ENCODE measurements at regions not wholly inside any gene's neighbourhood (a gene's known extent, or its start where the extent isn't known, plus 50 kb on each side); places are given as distances from the start of the nearest gene placed in this dataset.
"Not testable (repeated sequence)": the region's sequence is repeated elsewhere in the genome, so short reads cannot be mapped to it uniquely, and the experiment has no call there.

DNA sequence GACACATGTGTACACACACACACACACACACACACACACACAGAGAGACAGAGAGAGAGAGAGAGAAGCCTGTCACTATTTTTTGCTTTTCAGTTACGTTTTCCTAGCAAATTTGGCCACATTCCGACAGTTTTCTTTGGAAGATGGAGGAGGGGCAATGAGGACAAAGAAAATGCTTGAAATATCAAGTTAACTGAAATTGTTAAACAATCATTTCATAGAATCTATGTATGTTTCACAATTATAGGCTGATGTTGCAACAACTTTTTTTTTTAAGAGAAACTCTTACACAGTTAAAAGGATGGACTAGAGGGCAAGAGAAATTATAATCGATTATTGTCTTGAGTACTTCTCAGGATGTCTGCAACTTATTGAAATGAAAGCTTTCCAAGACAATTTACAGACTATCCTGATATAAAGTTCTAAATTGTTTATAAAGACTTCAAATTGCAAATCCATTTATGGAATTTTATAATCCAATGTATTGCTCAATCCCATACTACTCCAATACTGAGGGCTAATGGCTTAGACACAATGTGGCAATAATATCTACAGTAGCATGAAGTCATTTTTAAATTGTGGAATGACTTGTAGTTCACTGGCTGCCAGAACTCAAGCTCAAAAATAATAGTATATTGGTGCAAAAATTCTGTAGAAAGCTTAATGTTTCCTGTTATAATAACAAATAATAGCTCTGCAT lies 647.0 kb upstream of the PCDH7 start:
- Mint-ChIP-seq H3K4me3 (no peak overlapping the region), H3K27ac (no peak overlapping the region), H3K27me3 (no peaks in the 10 kb centered on the region), H3K4me1 (no peaks in the 10 kb centered on the region), H3K9me3 (ENCODE audit: insufficient read depth) (peaks cover 15% of the 10 kb centered on the region)
- TF ChIP-seq, protein P1, sequence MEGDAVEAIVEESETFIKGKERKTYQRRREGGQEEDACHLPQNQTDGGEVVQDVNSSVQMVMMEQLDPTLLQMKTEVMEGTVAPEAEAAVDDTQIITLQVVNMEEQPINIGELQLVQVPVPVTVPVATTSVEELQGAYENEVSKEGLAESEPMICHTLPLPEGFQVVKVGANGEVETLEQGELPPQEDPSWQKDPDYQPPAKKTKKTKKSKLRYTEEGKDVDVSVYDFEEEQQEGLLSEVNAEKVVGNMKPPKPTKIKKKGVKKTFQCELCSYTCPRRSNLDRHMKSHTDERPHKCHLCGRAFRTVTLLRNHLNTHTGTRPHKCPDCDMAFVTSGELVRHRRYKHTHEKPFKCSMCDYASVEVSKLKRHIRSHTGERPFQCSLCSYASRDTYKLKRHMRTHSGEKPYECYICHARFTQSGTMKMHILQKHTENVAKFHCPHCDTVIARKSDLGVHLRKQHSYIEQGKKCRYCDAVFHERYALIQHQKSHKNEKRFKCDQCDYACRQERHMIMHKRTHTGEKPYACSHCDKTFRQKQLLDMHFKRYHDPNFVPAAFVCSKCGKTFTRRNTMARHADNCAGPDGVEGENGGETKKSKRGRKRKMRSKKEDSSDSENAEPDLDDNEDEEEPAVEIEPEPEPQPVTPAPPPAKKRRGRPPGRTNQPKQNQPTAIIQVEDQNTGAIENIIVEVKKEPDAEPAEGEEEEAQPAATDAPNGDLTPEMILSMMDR (IDR thresholded peaks at IDR 0.05) = no peak
- TF ChIP-seq EZH2 (IDR thresholded peaks at IDR 0.05; ENCODE audit: borderline replicate concordance, insufficient read depth, low read depth, low read length, poor library complexity, severe bottlenecking) = no peak
- H3K4me3 ChIP-seq (ENCODE audit: control extremely low read depth in 1 of 5, extremely low read depth in 1 of 5, insufficient read depth in 1 of 5, low read depth in 2 of 5, low read length in 4 of 5) = no peak overlapping the region
- no peak overlapping the region for H3K27ac ChIP-seq (ENCODE audit: low read length in 2 of 2)
- no peaks in the 10 kb centered on the region for H3K36me3 ChIP-seq (replicated peaks in 1 of 2; ENCODE audit: control extremely low read depth in 1 of 2, control insufficient read depth in 1 of 2, extremely low read depth in 1 of 2, insufficient read depth in 2 of 2, low read length in 1 of 2)
- no peak for DNase-seq
- POLR2A ChIA-PET = no interaction called here
- no peaks in the 10 kb centered on the region for H3K9me3 ChIP-seq (ENCODE audit: control extremely low read depth in 1 of 3, control insufficient read depth in 2 of 3, insufficient read depth in 1 of 3, low read length in 2 of 3)
- intact Hi-C loops (cut with micrococcal nuclease) = no loop called here
- no CpG with 5 or more reads among the region's 3 CpGs for WGBS (ENCODE audit: insufficient coverage)
- H3K4me2 ChIP-seq (replicated peaks; ENCODE audit: low read depth, low read length, poor library complexity, severe bottlenecking) = no peak overlapping the region
- no peaks in the 10 kb centered on the region for H3K79me2 ChIP-seq (ENCODE audit: control insufficient read depth, insufficient read depth, low read length)
- H3K9ac ChIP-seq (ENCODE audit: low read length) = no peak overlapping the region
- CTCF ChIA-PET = no interaction called here
- no peak overlapping the region for H2AFZ ChIP-seq (ENCODE audit: insufficient read depth, low read depth, low read length, poor library complexity, severe bottlenecking)
- no peaks in the 10 kb centered on the region for H3K27me3 ChIP-seq (replicated peaks in 1 of 4; ENCODE audit: control extremely low read depth in 1 of 4, control insufficient read depth in 3 of 4, insufficient read depth in 4 of 4, low read length in 3 of 4)
- ATAC-seq (ENCODE audit: low read depth) = no peak
- no peaks in the 10 kb centered on the region for H4K20me1 ChIP-seq (ENCODE audit: control insufficient read depth, insufficient read depth, low read length, poor library complexity, severe bottlenecking)
- no peaks in the 10 kb centered on the region for H3K4me1 ChIP-seq (ENCODE audit: control insufficient read depth in 2 of 2, insufficient read depth in 2 of 2, low read length in 2 of 2)

DNA sequence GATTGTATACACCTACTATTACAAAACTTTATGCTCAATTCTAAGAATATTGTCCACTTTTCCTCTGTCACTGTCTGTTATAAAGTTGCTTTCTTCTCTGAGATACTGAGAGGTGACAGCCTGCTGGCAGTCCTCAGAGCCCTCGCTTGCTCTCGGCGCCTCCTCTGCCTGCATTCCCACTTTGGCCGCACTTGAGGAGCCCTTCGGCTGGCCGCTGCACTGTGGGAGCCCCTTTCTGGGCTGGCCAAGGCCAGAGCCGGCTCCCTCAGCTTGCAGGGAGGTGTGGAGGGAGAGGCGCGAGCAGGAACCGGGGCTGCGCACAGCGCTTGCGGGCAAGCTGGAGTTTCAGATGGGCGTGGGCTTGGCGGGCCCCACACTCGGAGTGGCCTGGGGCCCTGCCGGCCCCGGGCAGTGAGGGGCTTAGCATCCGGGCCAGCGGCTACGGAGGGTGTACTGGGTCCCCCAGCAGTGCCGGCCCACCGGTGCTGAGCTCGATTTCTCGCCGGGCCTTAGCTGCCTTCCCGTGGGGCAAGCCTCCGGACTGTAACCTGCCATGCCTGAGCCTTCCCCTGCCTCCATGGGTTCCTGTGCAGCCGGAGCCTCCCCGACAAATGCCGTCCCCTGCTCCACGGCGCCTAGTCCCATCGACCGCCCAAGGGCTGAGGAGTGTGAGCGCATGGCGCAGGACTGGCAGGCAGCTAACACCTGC lies 627.6 kb upstream of the PCDH7 start:
- H3K9ac ChIP-seq (ENCODE audit: low read length); H3K9me3 Mint-ChIP-seq (ENCODE audit: insufficient read depth); H3K27ac ChIP-seq (ENCODE audit: low read length in 2 of 2); H3K4me3 Mint-ChIP-seq; POLR2A ChIA-PET; H3K27me3 ChIP-seq (replicated peaks in 1 of 4; ENCODE audit: control extremely low read depth in 1 of 4, control insufficient read depth in 3 of 4, insufficient read depth in 4 of 4, low read length in 3 of 4); DNase-seq; ATAC-seq (ENCODE audit: low read depth); H3K4me2 ChIP-seq (replicated peaks; ENCODE audit: low read depth, low read length, poor library complexity, severe bottlenecking); H3K4me1 Mint-ChIP-seq; H3K27me3 Mint-ChIP-seq; CTCF ChIA-PET; H3K4me1 ChIP-seq (ENCODE audit: control insufficient read depth in 2 of 2, insufficient read depth in 2 of 2, low read length in 2 of 2); H2AFZ ChIP-seq (ENCODE audit: insufficient read depth, low read depth, low read length, poor library complexity, severe bottlenecking); H3K36me3 ChIP-seq (replicated peaks in 1 of 2; ENCODE audit: control extremely low read depth in 1 of 2, control insufficient read depth in 1 of 2, extremely low read depth in 1 of 2, insufficient read depth in 2 of 2, low read length in 1 of 2); H3K79me2 ChIP-seq (ENCODE audit: control insufficient read depth, insufficient read depth, low read length); H3K4me3 ChIP-seq (ENCODE audit: control extremely low read depth in 1 of 5, extremely low read depth in 1 of 5, insufficient read depth in 1 of 5, low read depth in 2 of 5, low read length in 4 of 5); H3K27ac Mint-ChIP-seq; intact Hi-C loops (cut with micrococcal nuclease); H4K20me1 ChIP-seq (ENCODE audit: control insufficient read depth, insufficient read depth, low read length, poor library complexity, severe bottlenecking): not testable (repeated sequence)
- H3K9me3 ChIP-seq (ENCODE audit: control extremely low read depth in 1 of 3, control insufficient read depth in 2 of 3, insufficient read depth in 1 of 3, low read length in 2 of 3) = peaks cover 0 to 11% (median 1%) of the 10 kb centered on the region in 3 donors
- 97% methylated on average over 33 of the region's 37 CpGs for WGBS (ENCODE audit: insufficient coverage)

All from B cell (primary cell).